NCI-H748 (cell line): ENCODE measurements at regions not wholly inside any gene's neighbourhood (a gene's known extent, or its start where the extent isn't known, plus 50 kb on each side); places are given as distances from the start of the nearest gene placed in this dataset.
"Not testable (repeated sequence)": the region's sequence is repeated elsewhere in the genome, so short reads cannot be mapped to it uniquely, and the experiment has no call there.

Experiments
- DNase-seq: peaks from one replicate; lab custom pipeline; 2025; ENCODE audit not compliant: unreplicated experiment; lab: John Stamatoyannopoulos, UW

DNA sequence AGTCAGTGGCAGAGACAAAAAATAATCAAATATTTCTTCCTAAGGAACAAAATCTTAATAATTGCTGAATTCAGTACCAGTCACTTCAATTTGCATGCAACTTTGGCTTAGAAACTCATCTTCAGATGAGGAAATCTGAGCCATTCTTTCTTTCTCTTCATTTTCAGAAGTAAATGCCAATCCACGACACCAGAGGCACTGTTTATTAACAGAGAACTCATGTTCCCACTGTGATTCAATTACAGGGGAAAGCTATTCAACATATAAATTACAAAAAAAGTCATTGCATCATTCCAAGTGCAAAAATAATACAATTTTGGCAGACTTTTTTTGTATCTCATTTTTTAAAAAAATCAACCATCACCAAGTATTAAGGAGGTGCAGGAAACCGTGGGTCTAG, 816.1 kb upstream of the TMEM132C start:
- no peak for DNase-seq

DNA sequence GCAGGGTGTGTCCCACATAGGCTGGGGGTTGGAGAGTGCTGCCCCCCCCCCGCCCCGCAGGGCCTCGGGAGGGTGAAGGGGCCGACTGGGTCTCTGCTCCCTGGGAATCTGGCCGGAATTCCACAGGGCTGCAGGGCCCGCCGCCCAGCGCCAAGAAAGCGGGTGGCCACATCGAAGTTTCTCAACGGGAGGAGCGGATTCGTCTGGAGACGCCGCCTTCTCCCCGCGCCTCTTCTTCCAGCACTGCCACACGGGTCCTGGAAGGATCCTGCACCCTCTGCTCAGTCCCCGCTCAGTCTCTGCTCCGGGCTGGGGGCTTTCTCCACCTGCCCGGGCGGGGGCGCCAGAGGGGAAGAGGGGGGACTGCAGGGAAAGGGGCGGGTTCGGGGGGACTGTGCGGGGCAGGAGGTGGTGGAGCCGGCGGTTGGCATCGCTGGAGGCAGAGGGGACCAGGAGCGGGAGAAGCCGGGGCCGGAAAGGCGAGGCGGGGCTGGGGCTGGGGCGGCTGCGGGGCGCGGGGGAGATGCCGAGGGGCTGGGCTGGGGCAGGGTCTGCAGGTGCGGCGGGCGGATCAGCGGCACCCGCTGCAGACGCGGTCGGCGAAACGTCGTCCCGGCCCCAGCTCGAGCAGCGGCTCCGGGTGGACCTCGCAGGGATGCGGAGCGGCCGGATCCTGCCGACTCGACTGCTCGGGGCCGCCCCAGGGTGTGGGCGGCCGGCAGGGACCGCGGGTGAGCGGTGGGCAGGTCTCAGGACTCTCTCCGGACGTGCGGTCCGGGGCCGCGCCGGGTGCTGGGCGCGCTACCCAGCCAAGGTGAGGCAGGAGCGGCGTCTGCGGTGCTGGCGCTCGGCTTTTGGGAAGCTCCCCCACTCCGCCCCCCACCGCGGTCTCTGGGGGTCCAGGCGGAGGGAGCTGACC, 811.4 kb upstream of the TMEM132C start:
- DNase-seq = no peak

DNA sequence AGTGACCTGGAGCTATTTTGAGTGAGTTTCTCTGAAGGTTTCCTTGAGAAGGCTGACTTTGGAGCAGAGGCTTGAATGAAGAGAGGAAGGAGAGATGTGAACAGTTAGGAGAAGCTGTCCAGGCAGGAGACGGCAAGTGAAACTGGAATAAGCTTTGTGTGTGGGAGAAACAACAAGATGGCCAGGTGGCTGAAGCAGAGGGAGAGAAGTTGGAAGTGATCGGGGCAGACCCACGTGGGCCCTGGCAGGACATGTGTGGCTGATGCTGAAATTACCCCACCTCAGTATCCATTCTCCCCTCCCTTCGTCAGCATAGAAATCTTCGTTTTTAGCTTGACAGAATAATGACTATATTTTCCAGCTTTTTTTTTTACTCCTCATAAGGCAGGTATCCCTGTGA, 809.2 kb upstream of the TMEM132C start:
- no peak for DNase-seq

DNA sequence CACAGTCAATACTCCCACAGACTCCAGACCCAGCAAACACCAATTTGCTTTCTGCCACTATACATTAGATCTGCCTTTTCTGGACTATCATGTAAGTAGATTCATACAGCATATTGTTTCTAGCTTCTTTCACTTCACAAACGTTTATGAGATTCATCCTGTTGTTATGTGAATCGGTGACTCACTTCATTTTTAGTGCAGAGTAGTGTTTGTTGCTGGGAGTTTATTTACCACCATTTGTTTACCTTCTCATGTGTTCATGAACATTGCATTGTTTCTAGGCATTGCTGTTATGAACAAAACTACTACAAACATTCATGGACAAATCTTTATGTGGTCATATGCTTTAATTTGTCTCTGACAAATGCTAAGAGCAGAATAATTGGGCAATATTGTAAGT, 807.8 kb upstream of the TMEM132C start:
- DNase-seq = no peak

DNA sequence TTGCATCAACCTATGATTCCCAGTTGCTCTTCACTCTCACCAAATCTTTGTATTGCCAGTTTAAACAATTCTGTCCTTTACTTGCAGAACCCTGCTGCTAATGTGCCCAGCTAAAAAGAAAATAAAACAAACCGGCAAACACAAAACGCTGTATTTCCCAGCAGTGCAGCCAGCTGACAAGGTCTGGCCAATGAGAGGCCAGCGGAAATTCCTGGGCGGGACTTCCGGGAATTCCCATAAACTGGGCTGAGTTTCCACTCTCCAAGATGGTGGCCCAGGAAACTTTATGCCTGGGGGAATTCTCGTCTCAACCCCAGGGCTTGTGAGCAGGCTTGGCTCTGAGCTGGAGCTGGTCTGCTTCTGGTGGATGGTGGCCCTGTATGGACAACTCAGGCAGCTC, 807.3 kb upstream of the TMEM132C start:
- DNase-seq = no peak

DNA sequence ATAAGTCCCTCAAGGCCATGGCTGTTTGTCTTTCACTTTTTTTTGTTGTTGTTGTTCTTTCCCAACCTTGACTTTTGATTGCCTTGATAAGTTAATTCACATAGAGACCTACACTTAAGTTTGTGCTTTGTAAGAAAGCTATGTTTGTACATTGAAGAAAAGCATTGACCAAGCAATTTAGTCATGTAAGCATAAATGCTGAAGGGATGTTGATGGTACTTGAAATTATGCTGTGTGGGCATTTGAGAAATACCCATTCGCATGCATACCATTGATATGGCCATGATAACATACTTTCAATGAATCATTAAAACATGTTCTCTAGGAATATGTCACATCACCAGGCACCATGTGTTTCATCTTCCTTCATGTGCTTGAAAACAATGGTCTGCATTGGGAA, 803.7 kb upstream of the TMEM132C start:
- DNase-seq = no peak

DNA sequence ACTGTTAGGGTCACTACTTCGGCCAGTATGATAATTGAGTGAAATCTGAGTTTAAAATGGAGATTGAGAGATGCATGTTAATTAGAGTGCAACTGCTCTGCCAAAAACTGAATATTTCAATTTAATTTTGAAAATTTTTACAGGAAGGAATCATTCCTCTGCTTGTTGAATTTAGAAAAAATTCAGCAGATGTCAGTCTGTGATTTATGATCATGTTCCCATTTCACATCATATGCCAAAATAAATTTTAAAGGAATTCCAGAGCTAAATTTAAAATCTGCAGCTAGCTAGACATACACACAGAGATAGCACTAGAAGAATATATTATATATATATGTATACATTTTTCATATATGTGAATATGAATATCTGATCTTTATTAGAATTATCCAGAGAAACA, 797.6 kb upstream of the TMEM132C start:
- DNase-seq = no peak

DNA sequence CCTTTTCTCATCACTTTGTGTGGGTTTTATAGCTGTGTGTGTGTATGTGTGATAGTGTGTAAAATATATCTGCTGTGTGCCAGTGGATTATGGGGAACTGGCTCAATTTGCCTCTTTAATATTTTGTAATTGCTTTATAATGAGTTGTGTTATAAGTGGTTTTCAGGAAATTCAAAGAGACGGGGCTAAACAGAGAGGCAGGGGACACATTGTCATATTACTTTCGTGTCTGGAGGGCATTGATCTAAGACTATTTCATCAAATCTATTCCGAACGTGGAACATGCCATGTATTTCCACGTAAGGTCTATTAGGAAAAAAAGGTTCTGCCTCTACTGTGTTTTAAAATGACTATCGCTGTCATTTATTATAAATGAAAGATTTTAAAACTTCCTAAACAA, 793.2 kb upstream of the TMEM132C start:
- no peak for DNase-seq

DNA sequence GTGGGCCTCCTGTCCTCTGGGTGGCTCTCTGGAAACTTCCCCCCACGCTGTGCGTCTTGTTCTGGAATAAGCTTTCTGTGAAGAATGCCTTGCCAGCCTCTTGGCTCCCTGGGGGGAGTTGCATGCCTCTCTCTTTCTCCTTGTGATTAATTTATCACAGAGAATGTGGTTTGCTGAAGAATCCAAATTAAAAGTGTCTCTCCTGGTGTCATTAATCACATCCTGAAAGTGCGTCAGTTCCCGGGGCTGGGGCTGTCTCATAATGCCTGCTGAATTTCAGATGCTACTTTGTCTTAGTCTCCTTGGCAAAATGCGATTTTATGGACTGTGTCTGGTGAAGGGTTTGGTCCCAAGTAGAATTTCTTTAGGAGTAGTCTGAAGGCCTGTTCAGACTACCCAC, 787.7 kb upstream of the TMEM132C start:
- no peak for DNase-seq

DNA sequence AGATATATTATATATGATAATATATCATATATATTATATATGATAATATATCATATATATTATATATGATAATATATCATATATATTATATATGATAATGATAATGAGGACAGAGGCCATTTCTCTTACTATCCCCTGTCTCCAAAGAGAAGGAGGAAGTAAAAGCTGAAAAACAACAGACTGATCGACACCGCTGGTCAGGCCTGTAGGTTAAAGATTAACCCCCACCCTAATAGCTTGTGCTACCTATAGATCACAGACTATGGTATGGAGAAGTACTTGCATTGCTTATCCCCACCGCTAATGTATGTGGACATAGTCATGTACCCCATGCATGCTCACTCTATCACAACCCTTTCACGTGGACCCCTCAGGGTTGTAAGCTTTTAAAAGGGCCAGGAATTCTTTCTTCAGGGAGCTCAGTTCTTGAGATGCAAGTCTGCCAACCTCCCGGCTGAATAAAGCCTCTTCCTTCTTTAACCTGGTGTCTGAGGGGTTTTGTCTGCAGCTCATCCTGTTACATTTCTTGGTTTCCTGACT, 786.1 kb upstream of the TMEM132C start:
- DNase-seq = no peak

DNA sequence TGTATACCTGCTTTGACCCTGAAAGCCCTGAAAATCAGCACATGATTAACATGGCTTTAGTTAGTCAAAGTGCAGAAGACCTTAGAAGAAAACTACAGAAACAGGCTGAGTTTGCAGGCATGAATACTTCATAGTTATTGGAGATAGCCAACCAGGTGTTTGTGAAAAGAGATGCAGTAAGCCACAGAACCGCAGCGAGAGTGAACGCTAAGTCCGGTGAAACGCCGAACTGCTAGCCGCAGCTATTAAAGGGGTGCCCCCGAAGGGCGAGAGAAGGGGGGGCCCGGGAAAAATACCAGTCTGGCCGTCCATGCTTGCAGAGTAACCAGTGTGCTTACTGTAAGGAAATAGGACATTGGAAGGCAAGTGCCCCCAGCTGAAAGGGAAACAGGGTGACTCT, 784.0 kb upstream of the TMEM132C start:
- DNase-seq = no peak

DNA sequence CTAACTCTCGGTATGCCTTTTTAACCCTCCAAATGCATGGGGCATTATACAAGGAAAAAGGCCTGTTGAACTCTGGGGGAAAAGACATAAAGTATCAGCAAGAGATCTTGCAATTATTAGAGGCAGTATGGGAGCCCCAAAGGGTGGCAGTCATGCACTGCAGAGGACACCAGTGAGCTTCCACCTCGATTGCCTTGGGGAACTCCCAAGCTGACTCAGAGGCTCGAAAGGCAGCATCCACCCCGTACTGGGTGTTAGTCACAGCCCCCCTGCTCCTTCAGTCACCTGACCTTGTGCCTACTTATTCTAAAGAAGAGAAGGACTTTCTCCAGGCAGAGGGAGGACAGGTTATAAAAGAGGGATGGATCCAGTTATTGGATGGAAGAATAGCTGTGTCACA, 781.4 kb upstream of the TMEM132C start:
- peak; percentile 24 for DNase-seq

DNA sequence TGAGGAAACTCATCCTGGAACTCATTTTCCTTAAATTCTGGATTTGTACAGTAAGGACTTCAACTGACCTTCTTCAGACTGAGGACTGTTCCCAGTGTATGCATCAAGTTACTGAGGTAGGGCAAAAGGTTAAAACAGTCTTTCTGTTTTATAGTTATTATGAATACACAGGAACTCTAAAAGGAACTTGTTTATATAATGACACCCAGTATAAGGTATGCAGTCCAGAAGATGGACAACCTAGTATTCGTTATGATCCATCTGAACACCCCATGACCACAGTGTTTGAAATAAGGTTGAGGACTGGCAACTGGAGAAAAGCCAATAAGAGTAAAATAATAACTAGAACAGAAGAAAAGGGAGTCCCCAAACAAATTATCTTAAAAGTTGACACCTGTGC, 779.9 kb upstream of the TMEM132C start:
- DNase-seq = no peak

DNA sequence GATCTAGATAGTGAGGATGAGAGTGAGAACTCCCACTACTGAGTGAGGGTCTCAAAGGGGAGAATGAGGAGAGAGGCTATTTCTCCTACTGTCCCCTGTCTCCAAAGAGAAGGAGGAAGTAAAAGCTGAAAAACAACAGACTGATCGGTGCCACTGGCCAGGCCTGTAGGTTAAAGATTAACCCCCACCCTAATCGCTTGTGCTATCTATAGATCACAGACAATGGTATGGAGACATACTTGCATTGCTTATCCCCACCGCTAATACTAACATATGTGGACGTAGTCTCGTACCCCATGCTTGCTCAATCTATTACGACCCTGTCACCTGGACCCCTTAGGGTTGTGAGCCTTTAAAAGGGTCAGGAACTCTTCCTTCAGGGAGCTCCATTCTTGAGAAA, 777.9 kb upstream of the TMEM132C start:
- no peak for DNase-seq

DNA sequence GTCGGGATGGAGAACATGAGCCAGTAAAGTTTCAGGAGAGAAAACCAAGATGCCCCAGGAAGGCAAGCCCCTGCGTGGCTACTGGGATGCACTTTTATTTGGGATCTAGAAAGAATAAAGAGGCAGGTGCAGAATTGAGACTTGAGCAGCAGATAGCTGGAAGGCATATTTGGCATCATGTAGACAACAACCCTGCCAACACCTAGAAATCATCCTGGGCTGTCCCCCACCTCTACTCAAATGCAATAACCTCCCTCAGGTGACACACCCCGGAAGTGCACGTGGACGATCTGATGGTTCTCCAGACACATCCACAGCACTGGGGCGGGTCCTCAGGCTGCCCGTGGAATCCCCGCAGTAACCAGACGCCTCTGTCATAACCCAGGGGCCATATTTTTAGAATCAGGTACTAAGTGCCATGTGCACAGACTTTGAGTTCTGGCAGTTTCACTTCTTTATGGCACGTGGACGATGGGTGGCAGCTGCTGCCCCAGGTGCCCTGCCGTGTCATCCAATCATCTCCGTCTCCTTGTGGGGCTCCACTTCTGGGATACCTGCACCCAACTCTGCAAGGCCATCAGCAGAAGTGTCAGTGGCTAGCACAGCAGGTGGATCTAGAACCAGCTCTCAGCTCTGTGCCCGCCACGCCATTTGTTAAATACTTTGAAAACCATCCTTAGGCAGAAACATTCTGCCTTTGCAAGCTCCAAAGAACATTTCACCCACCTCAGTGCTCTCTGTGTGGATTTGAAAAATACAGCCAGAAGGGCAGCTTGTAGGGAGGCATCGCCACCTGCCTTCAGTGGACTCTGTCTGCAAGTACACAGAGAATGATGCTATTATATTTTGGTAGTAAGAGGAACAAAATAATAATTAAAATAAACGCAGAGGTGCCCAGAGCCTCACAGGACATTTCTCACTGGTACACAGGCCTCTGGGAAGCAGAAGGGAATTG, 771.7 kb upstream of the TMEM132C start:
- DNase-seq = no peak

DNA sequence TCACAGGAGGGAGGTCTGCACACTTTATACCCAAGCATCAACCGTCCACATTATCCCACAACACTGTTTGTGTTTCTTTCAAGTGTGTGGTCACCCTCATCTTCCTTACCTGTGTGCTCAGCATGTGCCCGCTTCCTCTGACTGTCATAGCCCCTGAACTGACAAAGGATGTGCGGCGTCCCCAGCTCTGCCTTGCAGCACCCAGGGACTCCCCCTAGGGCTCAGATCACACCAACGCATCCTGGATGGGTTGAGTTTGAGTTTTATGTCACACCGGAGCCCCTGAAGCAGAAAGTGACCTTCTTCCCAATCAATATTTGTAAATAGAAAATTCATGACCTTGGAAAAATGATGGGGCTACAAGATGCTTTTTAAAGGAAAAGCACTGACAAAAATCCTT, 770.7 kb upstream of the TMEM132C start:
- DNase-seq = peak; percentile 45

DNA sequence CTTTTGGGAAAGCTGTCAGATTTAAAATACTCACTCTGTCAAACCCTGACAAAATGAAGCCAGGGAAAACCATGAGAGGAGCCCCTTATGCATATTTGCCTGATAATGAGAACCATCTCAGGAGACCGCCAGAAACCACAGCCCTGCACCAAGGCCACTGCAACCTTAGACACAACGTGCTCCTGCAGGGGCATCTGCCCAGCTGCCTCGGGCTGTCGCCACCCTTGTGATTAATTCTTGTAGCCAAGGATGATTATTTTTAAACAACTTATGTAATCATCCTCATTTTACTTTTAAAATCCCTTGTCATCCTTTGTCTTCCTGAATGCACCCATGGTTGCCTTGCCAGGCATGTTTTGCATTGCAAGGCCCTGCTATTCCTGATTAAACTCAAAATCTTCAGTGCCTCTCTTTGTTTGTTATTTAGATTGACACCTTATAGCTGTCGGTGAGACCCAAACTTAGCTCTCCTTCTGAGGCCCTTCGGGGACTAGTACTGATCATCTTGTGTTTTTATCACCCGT, 766.4 kb upstream of the TMEM132C start:
- no peak for DNase-seq

DNA sequence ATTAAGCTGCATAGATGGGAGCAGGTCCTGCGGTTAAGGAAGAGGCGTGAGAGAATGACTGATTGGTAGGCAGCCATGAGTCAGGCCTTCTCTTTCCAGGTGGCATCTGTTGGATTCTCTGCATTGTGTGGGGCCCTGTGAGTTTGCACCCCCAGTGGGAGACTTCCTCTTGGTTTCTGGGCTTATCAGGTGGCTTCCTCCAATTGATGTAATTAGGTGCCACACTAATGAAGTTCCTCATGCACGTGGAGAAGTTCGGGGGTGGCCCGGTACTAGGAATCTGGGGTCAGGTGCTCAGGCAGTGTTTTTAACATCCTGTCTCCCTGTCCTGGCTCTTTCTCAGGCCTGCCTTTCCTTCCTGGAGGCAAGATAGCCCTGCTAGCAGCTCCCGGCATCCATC, 765.1 kb upstream of the TMEM132C start:
- no peak for DNase-seq

DNA sequence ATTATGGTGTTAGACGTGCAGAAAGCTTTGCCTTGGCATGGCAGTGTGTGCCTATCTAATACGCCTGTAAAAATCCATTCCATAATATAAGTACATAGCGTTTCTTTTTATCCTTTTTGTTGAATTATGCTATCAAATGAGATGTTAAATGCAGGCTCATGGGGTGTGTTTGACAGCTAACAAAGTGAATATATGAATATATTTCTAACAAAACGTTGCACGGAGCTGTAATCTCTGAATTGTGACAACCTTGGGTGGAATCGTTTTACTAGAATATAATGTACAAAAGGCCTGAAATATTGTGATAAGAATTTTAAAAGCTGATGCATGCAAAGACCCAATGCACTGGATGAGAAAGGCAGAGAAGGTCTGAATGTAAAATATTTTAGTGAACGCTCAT, 763.7 kb upstream of the TMEM132C start:
- DNase-seq = no peak

DNA sequence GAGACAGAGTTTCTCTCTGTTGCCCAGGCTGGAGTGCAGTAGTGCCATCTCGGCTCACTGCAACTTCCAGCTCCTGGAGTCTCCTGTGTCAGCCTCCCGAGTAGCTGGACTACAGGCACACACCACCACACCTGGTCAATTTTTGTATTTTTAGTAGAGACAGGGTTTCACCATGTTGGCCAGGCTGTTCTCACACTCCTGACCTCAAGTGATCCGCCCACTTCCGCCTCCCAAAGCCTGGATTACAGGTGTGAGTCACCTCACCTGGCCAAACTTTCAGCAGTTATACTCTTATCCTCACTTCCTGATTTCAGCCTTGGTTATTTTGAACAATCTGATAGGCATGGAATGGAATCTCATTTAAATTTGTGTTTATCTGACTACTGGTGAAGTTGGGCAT, 763.0 kb upstream of the TMEM132C start:
- DNase-seq = not testable (repeated sequence)

DNA sequence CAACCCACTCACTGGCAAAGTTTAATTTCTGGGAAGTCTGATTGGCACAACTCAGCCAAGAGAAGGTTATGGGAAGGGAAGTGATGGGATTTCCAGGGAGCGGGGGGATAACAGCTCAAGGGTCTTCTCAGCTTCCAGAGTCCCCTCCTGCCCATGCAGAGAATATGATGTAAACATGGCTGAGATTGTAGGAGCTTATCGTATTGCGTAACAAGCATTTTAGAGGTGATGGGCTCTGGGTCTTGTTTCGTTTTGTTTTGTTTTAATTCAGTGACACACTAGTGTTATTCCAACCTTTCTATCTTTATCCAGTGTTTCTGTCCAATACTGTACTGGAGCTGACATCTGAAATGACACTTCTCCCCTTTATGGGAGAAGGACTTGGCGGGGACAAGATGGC, 762.1 kb upstream of the TMEM132C start:
- DNase-seq = no peak
